ENCODE measurements at regions not wholly inside any gene's neighbourhood (a gene's known extent, or its start where the extent isn't known, plus 50 kb on each side); places are given as distances from the start of the nearest gene placed in this dataset.

GRCh38 chr10:43872644-43873043 is 224.0 kb upstream of the ZNF32 start:
- no peak for DNase-seq (ENCODE audit: low read depth, low spot score)
- no peak overlapping the region for H3K27ac ChIP-seq

GRCh38 chr10:43871545-43871944 is 222.9 kb upstream of the ZNF32 start:
- DNase-seq (ENCODE audit: low read depth, low spot score), result no peak
- no peak overlapping the region for H3K27ac ChIP-seq

DNA sequence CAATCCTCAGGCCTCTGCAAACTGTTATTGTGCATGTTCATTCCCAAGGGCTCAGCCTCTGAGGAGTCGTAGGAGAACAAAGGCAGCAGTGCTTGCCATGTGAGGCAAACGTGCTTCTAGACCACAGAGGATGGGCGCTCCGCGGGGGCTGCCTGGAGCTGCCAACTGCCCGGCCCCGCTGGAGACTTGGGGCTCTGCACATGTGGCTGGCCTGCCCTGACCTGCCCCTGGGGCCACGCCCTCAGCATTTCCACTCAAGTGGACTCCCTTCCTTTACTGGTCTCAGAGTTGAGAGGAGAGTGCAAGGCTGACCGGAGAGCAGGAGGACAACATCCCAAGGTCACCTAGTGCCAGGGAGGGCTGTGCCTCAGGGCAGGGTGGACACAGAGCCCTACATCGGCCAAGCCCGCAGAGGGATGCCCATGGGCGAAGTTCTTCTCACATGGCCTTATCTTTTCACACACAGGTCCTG is 222.3 kb upstream of the ZNF32 start:
- no peak overlapping the region for H3K27ac ChIP-seq
- no peak for DNase-seq (ENCODE audit: low read depth, low spot score)

- DNase-seq (ENCODE audit: low read depth, low spot score), result no peak
- no peak overlapping the region for H3K27ac ChIP-seq
Observed at GRCh38 chr10:43869669-43870322, 221.1 kb upstream of the ZNF32 start.

- H3K27ac ChIP-seq, result no peak overlapping the region
- DNase-seq (ENCODE audit: low read depth, low spot score), result no peak
Observed at GRCh38 chr10:43868952-43869351, 220.3 kb upstream of the ZNF32 start.

DNA sequence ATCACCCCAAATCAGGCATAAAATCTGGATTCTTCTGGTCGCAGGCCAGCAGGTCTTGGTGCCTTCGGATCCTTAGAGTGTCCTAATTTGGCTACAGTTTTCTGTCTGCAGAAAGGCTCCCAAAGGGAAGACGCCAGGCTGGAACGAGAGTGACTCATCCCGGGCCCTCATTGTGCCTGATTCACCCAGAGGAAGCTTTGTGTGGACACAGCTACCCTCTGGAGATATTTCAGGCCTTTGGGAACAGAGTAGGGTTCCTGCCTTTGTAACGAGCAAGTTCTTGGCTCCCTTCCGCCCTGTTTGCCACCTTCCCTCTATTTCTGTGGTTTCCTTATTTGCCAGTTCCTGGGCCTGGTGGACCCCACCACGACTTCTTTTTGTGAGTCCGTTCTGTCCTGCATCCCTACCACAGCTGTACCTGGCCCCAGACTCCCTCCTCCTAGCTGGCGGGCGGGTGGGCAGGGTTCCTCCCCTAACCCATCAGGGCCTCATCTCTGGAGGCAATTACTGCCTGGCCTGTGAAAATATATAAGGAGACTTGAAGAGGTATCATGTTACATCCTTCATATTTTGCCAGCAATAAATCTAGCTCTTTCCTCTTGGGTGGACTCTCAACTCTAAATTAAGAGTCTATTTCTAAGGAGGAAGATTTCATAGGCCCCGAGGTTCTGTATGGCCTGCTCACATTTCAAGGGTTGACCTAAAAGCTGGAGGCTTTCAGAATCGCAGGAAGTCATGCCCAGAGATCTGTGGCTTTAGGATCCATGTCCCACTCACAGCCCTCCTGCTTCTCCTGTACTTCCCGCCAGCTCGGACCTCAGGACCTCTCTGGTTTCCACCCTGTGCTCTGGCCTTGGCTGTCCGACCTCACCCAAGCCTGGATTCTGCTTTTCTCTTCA is 219.2 kb upstream of the ZNF32 start:
- H3K27ac ChIP-seq, result no peak overlapping the region
- no peak for DNase-seq (ENCODE audit: low read depth, low spot score)

GRCh38 chr10:43867113-43867512 is 218.4 kb upstream of the ZNF32 start:
- no peak overlapping the region for H3K27ac ChIP-seq
- DNase-seq (ENCODE audit: low read depth, low spot score), result no peak

DNA sequence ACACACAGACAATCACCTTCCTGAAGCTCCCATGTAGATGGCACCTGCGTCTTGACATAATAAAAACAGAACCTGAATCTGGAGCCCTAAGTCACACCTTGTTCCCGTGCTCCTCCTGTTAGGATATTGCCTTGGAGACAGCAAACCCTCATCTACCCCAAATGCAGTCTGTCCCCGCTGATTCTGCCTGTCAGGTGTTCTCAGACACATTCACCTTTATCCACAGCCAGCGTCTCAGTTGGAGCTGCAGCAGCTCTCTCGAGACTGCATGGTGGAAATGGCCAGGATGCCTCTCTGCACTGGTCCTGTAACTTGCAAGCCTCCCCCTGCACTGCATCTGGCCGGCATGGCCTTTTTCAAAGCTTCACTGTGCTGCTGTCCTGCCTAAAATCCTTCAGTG is 218.0 kb upstream of the ZNF32 start:
- H3K27ac ChIP-seq, result no peak overlapping the region
- DNase-seq (ENCODE audit: low read depth, low spot score), result no peak

- no peak for DNase-seq (ENCODE audit: low read depth, low spot score)
- H3K27ac ChIP-seq, result no peak overlapping the region
Observed at GRCh38 chr10:43865265-43866135, 216.8 kb upstream of the ZNF32 start.

GRCh38 chr10:43864656-43865055 is 216.0 kb upstream of the ZNF32 start:
- H3K27ac ChIP-seq, result no peak overlapping the region
- no peak for DNase-seq (ENCODE audit: low read depth, low spot score)

- no peak for DNase-seq (ENCODE audit: low read depth, low spot score)
- H3K27ac ChIP-seq, result no peak overlapping the region
Observed at GRCh38 chr10:43863859-43864591, 215.3 kb upstream of the ZNF32 start.

GRCh38 chr10:43863270-43863669 is 214.6 kb upstream of the ZNF32 start:
- DNase-seq (ENCODE audit: low read depth, low spot score), result no peak
- H3K27ac ChIP-seq, result no peak overlapping the region

DNA sequence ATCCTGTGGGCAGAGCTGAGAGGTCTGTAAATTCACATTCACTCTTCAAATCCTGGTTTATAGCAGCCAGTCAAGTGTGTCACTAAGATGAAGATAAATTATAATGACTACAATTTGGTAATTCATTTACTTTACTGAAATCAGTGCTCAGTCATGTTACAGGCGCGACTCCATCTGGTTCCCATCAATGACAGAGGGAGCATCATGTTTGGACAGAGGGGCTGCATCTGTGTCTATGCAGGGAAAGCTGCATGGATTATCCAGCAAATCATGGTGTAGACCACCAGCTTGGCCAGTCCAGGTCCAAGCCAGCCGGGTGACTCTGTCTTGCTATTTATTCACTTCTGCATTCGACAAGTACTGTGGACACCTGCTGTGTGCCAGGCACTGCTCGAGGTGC is 214.1 kb upstream of the ZNF32 start:
- no peak overlapping the region for H3K27ac ChIP-seq
- no peak for DNase-seq (ENCODE audit: low read depth, low spot score)

DNA sequence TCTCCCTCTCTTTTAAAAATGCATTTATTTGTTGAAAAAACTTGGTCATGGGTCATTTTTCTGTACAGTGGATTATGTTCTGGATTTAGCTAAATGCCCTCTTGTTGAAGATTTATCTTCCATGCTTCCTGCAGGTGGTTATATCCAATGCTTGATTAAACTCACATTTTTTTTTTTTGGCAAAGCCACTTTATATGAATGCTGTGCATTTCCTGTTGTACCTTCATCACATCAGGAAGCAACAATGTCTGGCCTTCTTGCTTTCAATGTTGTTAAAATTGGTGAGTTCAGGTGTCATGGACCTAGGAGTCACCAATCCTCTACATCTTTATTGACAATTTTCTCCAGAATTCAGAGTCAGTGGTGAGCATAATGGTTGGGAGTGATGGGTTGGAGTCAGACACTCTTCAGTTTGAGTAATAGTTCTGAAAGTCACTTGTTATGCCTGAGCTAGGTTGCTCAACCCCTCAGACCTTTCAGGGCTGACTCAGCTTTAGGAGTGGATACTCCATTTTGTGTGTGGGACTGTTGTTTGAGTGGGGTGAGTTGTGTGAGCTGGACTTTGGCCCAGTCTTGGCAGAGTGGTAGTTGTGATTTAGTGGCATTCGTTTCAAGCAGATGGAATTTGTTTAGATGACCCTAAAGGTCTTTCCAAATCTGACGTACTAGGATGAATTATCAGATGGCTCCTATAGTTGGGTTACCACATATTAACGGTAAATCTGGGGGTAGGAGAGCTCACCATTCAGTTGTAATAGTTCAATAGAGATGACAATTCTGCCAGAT is 213.5 kb upstream of the ZNF32 start:
- H3K27ac ChIP-seq, result no peak overlapping the region
- DNase-seq (ENCODE audit: low read depth, low spot score), result no peak

DNA sequence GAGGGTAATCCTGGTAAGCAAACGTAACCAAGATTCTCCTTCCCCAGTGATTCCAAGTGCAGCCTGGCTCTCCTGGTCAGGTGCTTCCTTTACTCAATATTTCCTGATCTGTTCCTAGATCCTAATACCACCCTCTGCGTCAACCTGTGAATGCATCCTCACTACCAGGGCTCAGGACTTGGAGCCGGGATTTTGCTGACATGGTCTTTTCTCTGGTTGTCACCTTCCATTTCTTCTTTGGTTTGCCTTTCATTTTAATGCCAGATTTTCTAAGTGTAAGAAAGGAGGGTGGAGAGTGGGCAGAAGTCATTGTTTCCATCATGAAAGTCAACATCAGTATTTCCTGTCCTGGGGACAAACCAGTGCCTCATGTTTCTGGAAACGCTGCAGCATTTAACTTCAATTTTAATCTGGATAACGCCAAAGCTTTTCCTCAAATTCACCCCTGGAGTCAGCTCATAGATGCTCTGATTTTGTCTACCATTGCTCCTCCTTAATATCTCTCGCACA is 210.4 kb upstream of the ZNF32 start:
- DNase-seq (ENCODE audit: low read depth, low spot score), result no peak
- no peak overlapping the region for H3K27ac ChIP-seq

- DNase-seq (ENCODE audit: low read depth, low spot score), result no peak
- H3K27ac ChIP-seq, result no peak overlapping the region
Observed at GRCh38 chr10:43857931-43858315, 209.2 kb upstream of the ZNF32 start.

DNA sequence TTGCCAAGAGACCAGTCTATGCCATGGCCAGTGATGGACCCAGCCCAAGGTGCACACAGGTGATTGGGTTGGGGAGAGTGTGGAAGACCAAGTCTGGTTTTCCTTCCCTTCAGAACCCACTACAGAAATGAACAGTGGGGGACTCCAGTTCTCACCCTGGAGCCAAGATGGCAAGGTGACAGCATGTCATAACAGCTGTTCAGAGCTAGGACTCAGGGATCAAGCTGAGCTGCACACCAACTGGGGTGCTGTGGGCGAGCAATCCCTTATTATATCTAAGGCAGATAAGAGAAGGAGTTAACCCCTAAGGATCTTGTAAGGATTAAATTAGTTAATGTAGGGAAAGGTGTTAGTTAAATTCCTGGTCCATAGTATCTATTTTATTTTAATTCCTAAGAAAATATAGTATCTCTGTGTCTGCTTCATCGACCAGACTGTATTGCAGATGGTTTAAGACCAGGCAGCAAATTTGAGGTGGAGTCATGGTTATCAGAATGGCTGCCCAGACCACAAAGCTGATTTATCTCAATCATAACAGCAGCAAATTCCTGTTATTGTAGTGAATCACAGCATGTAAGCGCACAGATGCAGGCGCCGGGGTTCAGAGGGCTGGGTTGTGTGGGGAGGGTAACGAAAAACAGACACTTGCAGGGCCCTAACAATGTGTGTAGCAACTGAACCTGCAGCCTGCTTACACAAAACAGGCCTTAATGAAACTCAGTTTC is 208.7 kb upstream of the ZNF32 start:
- H3K27ac ChIP-seq, result no peak overlapping the region
- DNase-seq (ENCODE audit: low read depth, low spot score), result no peak

- no peak for DNase-seq (ENCODE audit: low read depth, low spot score)
Observed at GRCh38 chr10:43856299-43856698, 207.6 kb upstream of the ZNF32 start.

More at GRCh38 chr10:43856299-43856698, 207.6 kb upstream of the ZNF32 start:
- no peak overlapping the region for H3K27ac ChIP-seq

All from epithelial cell of prostate (primary cell).